HCT116 (cell line): ENCODE measurements at regions not wholly inside any gene's neighbourhood (a gene's known extent, or its start where the extent isn't known, plus 50 kb on each side); places are given as distances from the start of the nearest gene placed in this dataset.

Experiments used
- ATAC-seq: fragments of 200-7000 bp; cut with Tn5 transposase; 2 replicates; pipeline ENCODE4 v1.9.1; 2020; ENCODE audit warnings: mild to moderate bottlenecking, moderate library complexity
- BruUV-seq: library from RNA; stranded (reverse); fragments of 400-500 nt; replicated peaks from 2 replicates; lab custom pipeline; 2021; lab: Mats Ljungman, UMichigan
- CTCF ChIA-PET: fragments of 300-600 bp; sonication (Branson Sonifier 250); formaldehyde crosslinking; loops from one replicate; lab custom pipeline; 2021; ENCODE audit warnings: antibody characterized with exemption; lab: Charles Lee
- POLR2A ChIA-PET: fragments of 300-600, 350-600 bp; sonication (Branson Sonifier 250); formaldehyde crosslinking; loops from one replicate; lab custom pipeline; 2021; ENCODE audit warnings: antibody characterized with exemption; lab: Charles Lee
- RAD21 ChIA-PET, 2 experiments: fragments of 300-600 bp; sonication (Branson Sonifier 250); formaldehyde crosslinking; loops; one replicate each; lab custom pipeline; 2023; ENCODE audit warnings: low total read pairs in 2 of 2; ENCODE audit not compliant: uncharacterized antibody in 2 of 2, unreplicated experiment in 2 of 2, low non-redundant PET in 1 of 2; lab: Charles Lee
- DNase-seq: peaks from one replicate; pipeline ENCODE4 v3.0.0-alpha.2; 2010; ENCODE audit warnings: low read depth, low spot score
- H2AFZ ChIP-seq: fragments of 200-600 bp; shearing (Covaris generic), sonication (generic); 2 replicates; pipeline ENCODE4 v1.6.1; 2017; ENCODE audit warnings: low read depth, mixed run types, mixed read lengths, antibody characterized with exemption, low read length; ENCODE audit not compliant: poor library complexity, severe bottlenecking
- H3K27ac ChIP-seq: 2 replicates; pipeline ENCODE4 v1.5.1; 2012; ENCODE audit warnings: low read depth, low read length
- H3K27me3 ChIP-seq: fragments of 200-600 bp; sonication (generic); 2 replicates; pipeline ENCODE4 v1.6.1; 2016; ENCODE audit warnings: mixed run types, low read length, mixed read lengths; ENCODE audit not compliant: insufficient read depth
- H3K36me3 ChIP-seq, 2 experiments: fragments of 200-500 bp in 1 of 2; fragments of 200-600 bp in 1 of 2; sonication (Bioruptor generic) in 1 of 2; sonication (generic) in 1 of 2; 2 replicates each; pipeline versions ENCODE4 v1.5.1 to v1.6.1; 2014 to 2016; ENCODE audit warnings: low read length in 2 of 2, inconsistent platforms in 1 of 2, mixed read lengths in 1 of 2, mixed run types in 1 of 2; ENCODE audit not compliant: insufficient read depth in 2 of 2, control insufficient read depth in 1 of 2
- H3K4me1 ChIP-seq, 2 experiments: fragments of 200-600 bp in 1 of 2; sonication (generic) in 1 of 2; 2 replicates each; pipeline versions ENCODE4 v1.5.1 to v1.6.1; 2012 to 2017; ENCODE audit warnings: low read length in 2 of 2, inconsistent platforms in 1 of 2, mild to moderate bottlenecking in 1 of 2, mixed read lengths in 1 of 2, mixed run types in 1 of 2, moderate library complexity in 1 of 2; ENCODE audit not compliant: insufficient read depth in 2 of 2, control insufficient read depth in 1 of 2
- H3K4me2 ChIP-seq: fragments of 200-600 bp; sonication (generic); 2 replicates; pipeline ENCODE4 v1.6.1; 2017; ENCODE audit warnings: mixed run types, low read length, mixed read lengths
- H3K4me3 ChIP-seq, 2 experiments: fragments of 200-600 bp in 1 of 2; sonication (generic) in 1 of 2; replicated peaks in 1 of 2; 2 replicates each; pipeline ENCODE4 v1.5.1; 2011 to 2016; ENCODE audit warnings: low read length in 2 of 2, control low read depth in 1 of 2, low read depth in 1 of 2, mild to moderate bottlenecking in 1 of 2, mixed read lengths in 1 of 2, mixed run types in 1 of 2
- H3K79me2 ChIP-seq: fragments of 200-600 bp; sonication (generic); 2 replicates; pipeline ENCODE4 v1.6.1; 2017; ENCODE audit warnings: mild to moderate bottlenecking, mixed run types, low read length, moderate library complexity, mixed read lengths; ENCODE audit not compliant: insufficient read depth
- H3K9ac ChIP-seq: fragments of 200-600 bp; sonication (generic); 2 replicates; pipeline ENCODE4 v1.6.1; 2016; ENCODE audit warnings: low read length, mixed read lengths
- H3K9me2 ChIP-seq: fragments of 200-600 bp; sonication (generic), shearing (Covaris generic); 2 replicates; pipeline ENCODE4 v1.6.1; 2017; ENCODE audit warnings: mixed run types, mild to moderate bottlenecking, moderate library complexity; ENCODE audit not compliant: insufficient read depth
- H3K9me3 ChIP-seq, 2 experiments: fragments of 200-500 bp in 1 of 2; fragments of 200-600 bp in 1 of 2; sonication (Bioruptor generic) in 1 of 2; sonication (generic) in 1 of 2; 2 replicates each; pipeline ENCODE4 v1.6.1; 2014 to 2017; ENCODE audit warnings: low read length in 2 of 2, mixed read lengths in 2 of 2, inconsistent platforms in 1 of 2, low read depth in 1 of 2, mild to moderate bottlenecking in 1 of 2, mixed run types in 1 of 2, moderate library complexity in 1 of 2; ENCODE audit not compliant: control insufficient read depth in 1 of 2, insufficient read depth in 1 of 2
- H4K20me1 ChIP-seq: fragments of 200-600 bp; sonication (generic), shearing (Covaris generic); 2 replicates; pipeline ENCODE4 v1.6.1; 2017; ENCODE audit warnings: mixed run types, mild to moderate bottlenecking, moderate library complexity; ENCODE audit not compliant: insufficient read depth
- CBX3 ChIP-seq: IDR thresholded peaks from 2 replicates; pipeline ENCODE4 v1.6.1; 2012; ENCODE audit warnings: low read depth
- CEBPB ChIP-seq: IDR thresholded peaks from 2 replicates; pipeline ENCODE4 v1.6.1; 2012; ENCODE audit warnings: low read depth
- CTCF ChIP-seq, 3 experiments: fragments of 200-600 bp in 1 of 3; sonication (generic) in 1 of 3; IDR thresholded peaks in 2 of 3; conservative IDR thresholded peaks in 1 of 3; 2 replicates each; pipeline ENCODE4 v1.5.1; 2012 to 2017; ENCODE audit warnings: low read depth in 2 of 3, low read length in 2 of 3, antibody characterized with exemption in 1 of 3, borderline replicate concordance in 1 of 3, control low read depth in 1 of 3, mild to moderate bottlenecking in 1 of 3, mixed read lengths in 1 of 3, mixed run types in 1 of 3, moderate library complexity in 1 of 3; ENCODE audit not compliant: insufficient read depth in 1 of 3
- EGR1 ChIP-seq: IDR thresholded peaks from 2 replicates; pipeline ENCODE4 v1.6.1; 2012; ENCODE audit warnings: low read depth
- ELF1 ChIP-seq: IDR thresholded peaks from 2 replicates; pipeline ENCODE4 v1.6.1; 2012; ENCODE audit warnings: low read depth, borderline replicate concordance
- EZH2phosphoT487 ChIP-seq: fragments of 200-600 bp; IDR thresholded peaks from 2 replicates; pipeline ENCODE4 v1.6.1; 2018; ENCODE audit warnings: antibody characterized with exemption, borderline replicate concordance
- FOSL1 ChIP-seq: IDR thresholded peaks from 2 replicates; pipeline ENCODE4 v1.6.1; 2012; ENCODE audit warnings: low read depth
- REST ChIP-seq: IDR thresholded peaks from 2 replicates; pipeline ENCODE4 v1.6.1; 2012; ENCODE audit warnings: low read depth
- SIN3A ChIP-seq: IDR thresholded peaks from 2 replicates; pipeline ENCODE4 v1.6.1; 2012; ENCODE audit warnings: low read depth
- SP1 ChIP-seq: IDR thresholded peaks from 2 replicates; pipeline ENCODE4 v1.6.1; 2012; ENCODE audit warnings: low read depth
- YY1 ChIP-seq: IDR thresholded peaks from 2 replicates; pipeline ENCODE4 v1.6.1; 2011; ENCODE audit warnings: low read length, low read depth, moderate library complexity, mild to moderate bottlenecking; ENCODE audit not compliant: insufficient replicate concordance; ENCODE audit errors: extremely low read depth
- ZNF274 ChIP-seq: fragments of 200-500 bp; sonication (Bioruptor generic); IDR thresholded peaks from 2 replicates; pipeline ENCODE4 v1.6.1; 2014; ENCODE audit warnings: mild to moderate bottlenecking, low read depth, low read length, inconsistent platforms
- intact Hi-C: fragments of 100-400 bp; cut with micrococcal nuclease; formaldehyde crosslinking; loops from 2 replicates; pipeline ENCODE4 v1.10.0; 2022

GRCh38 chr21:14771593-14771992, 225.5 kb upstream of the SAMSN1 start:
- BruUV-seq, result no TSS peak
- Histone ChIP-seq H3K9me3 (no peaks in the 10 kb centered on the region; a peak in 1 of 4 replicates), H3K27me3 (no peaks in the 10 kb centered on the region), H3K4me2 (no peak overlapping the region), H3K36me3 (no peaks in the 10 kb centered on the region), H2AFZ (no peak overlapping the region), H3K9me2 (no peaks in the 10 kb centered on the region), H3K4me1 (no peaks in the 10 kb centered on the region), H3K4me3 (no peak overlapping the region), H3K79me2 (no peaks in the 10 kb centered on the region), H3K9ac (no peak overlapping the region), H3K27ac (no peak overlapping the region), H4K20me1 (no peaks in the 10 kb centered on the region)
- ChIA-PET POLR2A (no interaction called here), CTCF (no interaction called here), RAD21 (no interaction called here)
- ATAC-seq (no peak), DNase-seq (no peak)
- TF ChIP-seq FOSL1 (no peak), REST (no peak), SIN3A (no peak), YY1 (no peak), EGR1 (no peak)
- intact Hi-C loops, result no loop called here

GRCh38 chr21:14768042-14768441, 221.9 kb upstream of the SAMSN1 start:
- DNase-seq (no peak), ATAC-seq (no peak)
- no TSS peak for BruUV-seq
- intact Hi-C loops, result no loop called here
- no peak overlapping the region for H3K27ac ChIP-seq
- H3K4me1 ChIP-seq, result no peaks in the 10 kb centered on the region
- H3K9me3 ChIP-seq, result no peaks in the 10 kb centered on the region
- H4K20me1 ChIP-seq, result no peaks in the 10 kb centered on the region
- H3K27me3 ChIP-seq, result no peaks in the 10 kb centered on the region
- no peak overlapping the region for H3K4me2 ChIP-seq
- H3K9ac ChIP-seq, result no peak overlapping the region
- CTCF ChIA-PET, result no interaction called here
- no peaks in the 10 kb centered on the region for H3K79me2 ChIP-seq
- POLR2A ChIA-PET, result no interaction called here
- no peak overlapping the region for H3K4me3 ChIP-seq
- no peaks in the 10 kb centered on the region for H3K9me2 ChIP-seq
- H3K36me3 ChIP-seq, result no peaks in the 10 kb centered on the region
- RAD21 ChIA-PET, result no interaction called here
- H2AFZ ChIP-seq, result no peak overlapping the region
- TF ChIP-seq SP1, result no peak
- no peak for TF ChIP-seq CBX3
- TF ChIP-seq CEBPB, result no peak
- no peak for TF ChIP-seq EZH2phosphoT487
- no peak for TF ChIP-seq CTCF (IDR thresholded peaks at IDR 0.05 in 2 of 3, conservative IDR thresholded peaks at IDR 0.05 in 1 of 3; ENCODE audit: borderline replicate concordance in 1 of 3, insufficient read depth in 1 of 3, low read depth in 2 of 3, low read length in 2 of 3)
- no peak for TF ChIP-seq ELF1
- TF ChIP-seq REST, result no peak
- no peak for TF ChIP-seq ZNF274
- no peak for TF ChIP-seq FOSL1
